ENCODE measurements at regions not wholly inside any gene's neighbourhood (a gene's known extent, or its start where the extent isn't known, plus 50 kb on each side); places are given as distances from the start of the nearest gene placed in this dataset.

GRCh38 chr3:99143493-99143892 is 242.0 kb upstream of the DCBLD2 start:
- ATAC-seq: no peak
- no peak for TF ChIP-seq OSR1 (CRISPR knock-in tag; IDR thresholded peaks at IDR 0.05)
- TF ChIP-seq, protein P1, sequence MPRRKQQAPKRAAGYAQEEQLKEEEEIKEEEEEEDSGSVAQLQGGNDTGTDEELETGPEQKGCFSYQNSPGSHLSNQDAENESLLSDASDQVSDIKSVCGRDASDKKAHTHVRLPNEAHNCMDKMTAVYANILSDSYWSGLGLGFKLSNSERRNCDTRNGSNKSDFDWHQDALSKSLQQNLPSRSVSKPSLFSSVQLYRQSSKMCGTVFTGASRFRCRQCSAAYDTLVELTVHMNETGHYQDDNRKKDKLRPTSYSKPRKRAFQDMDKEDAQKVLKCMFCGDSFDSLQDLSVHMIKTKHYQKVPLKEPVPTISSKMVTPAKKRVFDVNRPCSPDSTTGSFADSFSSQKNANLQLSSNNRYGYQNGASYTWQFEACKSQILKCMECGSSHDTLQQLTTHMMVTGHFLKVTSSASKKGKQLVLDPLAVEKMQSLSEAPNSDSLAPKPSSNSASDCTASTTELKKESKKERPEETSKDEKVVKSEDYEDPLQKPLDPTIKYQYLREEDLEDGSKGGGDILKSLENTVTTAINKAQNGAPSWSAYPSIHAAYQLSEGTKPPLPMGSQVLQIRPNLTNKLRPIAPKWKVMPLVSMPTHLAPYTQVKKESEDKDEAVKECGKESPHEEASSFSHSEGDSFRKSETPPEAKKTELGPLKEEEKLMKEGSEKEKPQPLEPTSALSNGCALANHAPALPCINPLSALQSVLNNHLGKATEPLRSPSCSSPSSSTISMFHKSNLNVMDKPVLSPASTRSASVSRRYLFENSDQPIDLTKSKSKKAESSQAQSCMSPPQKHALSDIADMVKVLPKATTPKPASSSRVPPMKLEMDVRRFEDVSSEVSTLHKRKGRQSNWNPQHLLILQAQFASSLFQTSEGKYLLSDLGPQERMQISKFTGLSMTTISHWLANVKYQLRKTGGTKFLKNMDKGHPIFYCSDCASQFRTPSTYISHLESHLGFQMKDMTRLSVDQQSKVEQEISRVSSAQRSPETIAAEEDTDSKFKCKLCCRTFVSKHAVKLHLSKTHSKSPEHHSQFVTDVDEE (CRISPR knock-in tag; IDR thresholded peaks at IDR 0.05): no peak
- TF ChIP-seq CSRNP3 (CRISPR knock-in tag; IDR thresholded peaks at IDR 0.05): no peak
- TF ChIP-seq ZNF8 (CRISPR knock-in tag; IDR thresholded peaks at IDR 0.05): no peak
- no peak for TF ChIP-seq CREB5 (CRISPR knock-in tag; IDR thresholded peaks at IDR 0.05; ENCODE audit: low read depth)
- no peak for TF ChIP-seq ARNTL (CRISPR knock-in tag; IDR thresholded peaks at IDR 0.05; ENCODE audit: borderline replicate concordance, low read depth)
- no peak for TF ChIP-seq TOX (CRISPR knock-in tag; IDR thresholded peaks at IDR 0.05; ENCODE audit: borderline replicate concordance)
- no peak for TF ChIP-seq CSDC2 (CRISPR knock-in tag; IDR thresholded peaks at IDR 0.05)
- TF ChIP-seq ZFP30 (CRISPR knock-in tag; IDR thresholded peaks at IDR 0.05): no peak
- no peak for TF ChIP-seq POU6F1 (CRISPR knock-in tag; IDR thresholded peaks at IDR 0.05; ENCODE audit: borderline replicate concordance, low read depth)

- TF ChIP-seq TOX (CRISPR knock-in tag; IDR thresholded peaks at IDR 0.05; ENCODE audit: borderline replicate concordance) (no peak), ZFP30 (CRISPR knock-in tag; IDR thresholded peaks at IDR 0.05) (no peak), ARNTL (CRISPR knock-in tag; IDR thresholded peaks at IDR 0.05; ENCODE audit: borderline replicate concordance, low read depth) (no peak), POU6F1 (CRISPR knock-in tag; IDR thresholded peaks at IDR 0.05; ENCODE audit: borderline replicate concordance, low read depth) (no peak), ZC3H10 (CRISPR knock-in tag; IDR thresholded peaks at IDR 0.05) (no peak), ISL1 (CRISPR knock-in tag; IDR thresholded peaks at IDR 0.05) (no peak), ZNF565 (CRISPR knock-in tag; conservative IDR thresholded peaks at IDR 0.05; ENCODE audit: low read depth) (no peak), PPARA (CRISPR knock-in tag; IDR thresholded peaks at IDR 0.05; ENCODE audit: borderline replicate concordance) (no peak), RARB (CRISPR knock-in tag; IDR thresholded peaks at IDR 0.05) (no peak), BACH2 (CRISPR knock-in tag; IDR thresholded peaks at IDR 0.05; ENCODE audit: borderline replicate concordance) (no peak), CSRNP3 (CRISPR knock-in tag; IDR thresholded peaks at IDR 0.05) (no peak), SNAI2 (CRISPR knock-in tag; IDR thresholded peaks at IDR 0.05) (no peak), TCF4 (CRISPR knock-in tag; IDR thresholded peaks at IDR 0.05; ENCODE audit: borderline replicate concordance) (no peak), ZFP3 (CRISPR knock-in tag; IDR thresholded peaks at IDR 0.05) (no peak), ESRRG (CRISPR knock-in tag; IDR thresholded peaks at IDR 0.05) (no peak), ZNF70 (CRISPR knock-in tag; IDR thresholded peaks at IDR 0.05) (no peak)
- TF ChIP-seq, protein P2, sequence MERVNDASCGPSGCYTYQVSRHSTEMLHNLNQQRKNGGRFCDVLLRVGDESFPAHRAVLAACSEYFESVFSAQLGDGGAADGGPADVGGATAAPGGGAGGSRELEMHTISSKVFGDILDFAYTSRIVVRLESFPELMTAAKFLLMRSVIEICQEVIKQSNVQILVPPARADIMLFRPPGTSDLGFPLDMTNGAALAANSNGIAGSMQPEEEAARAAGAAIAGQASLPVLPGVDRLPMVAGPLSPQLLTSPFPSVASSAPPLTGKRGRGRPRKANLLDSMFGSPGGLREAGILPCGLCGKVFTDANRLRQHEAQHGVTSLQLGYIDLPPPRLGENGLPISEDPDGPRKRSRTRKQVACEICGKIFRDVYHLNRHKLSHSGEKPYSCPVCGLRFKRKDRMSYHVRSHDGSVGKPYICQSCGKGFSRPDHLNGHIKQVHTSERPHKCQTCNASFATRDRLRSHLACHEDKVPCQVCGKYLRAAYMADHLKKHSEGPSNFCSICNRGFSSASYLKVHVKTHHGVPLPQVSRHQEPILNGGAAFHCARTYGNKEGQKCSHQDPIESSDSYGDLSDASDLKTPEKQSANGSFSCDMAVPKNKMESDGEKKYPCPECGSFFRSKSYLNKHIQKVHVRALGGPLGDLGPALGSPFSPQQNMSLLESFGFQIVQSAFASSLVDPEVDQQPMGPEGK (CRISPR knock-in tag; IDR thresholded peaks at IDR 0.05; ENCODE audit: borderline replicate concordance): no peak
- TF ChIP-seq, protein P1 (CRISPR knock-in tag; IDR thresholded peaks at IDR 0.05): no peak
Observed at GRCh38 chr3:99134986-99135385, 233.5 kb upstream of the DCBLD2 start.

More at GRCh38 chr3:99134986-99135385, 233.5 kb upstream of the DCBLD2 start:
- ATAC-seq: no peak

All from SK-N-SH treated with all-trans-retinoic acid at 6 μM for 48 hours (cell line).